ENCODE measurements at regions not wholly inside any gene's neighbourhood (a gene's known extent, or its start where the extent isn't known, plus 50 kb on each side); places are given as distances from the start of the nearest gene placed in this dataset.
"Not testable (repeated sequence)": the region's sequence is repeated elsewhere in the genome, so short reads cannot be mapped to it uniquely, and the experiment has no call there.

GRCh38 chr5:96110300-96110699 lies 148.6 kb upstream of the ELL2 start:
- no peak for DNase-seq (ENCODE audit: low read depth)

- DNase-seq (ENCODE audit: low read depth), result not testable (repeated sequence)
Measured at GRCh38 chr5:96108629-96109028, 147.0 kb upstream of the ELL2 start.

- DNase-seq (ENCODE audit: low read depth), result not testable (repeated sequence)
Measured at GRCh38 chr5:96103829-96104228, 142.2 kb upstream of the ELL2 start.

- DNase-seq (ENCODE audit: low read depth), result no peak
Measured at GRCh38 chr5:96101358-96102089, 139.9 kb upstream of the ELL2 start.

GRCh38 chr5:96097488-96097887 lies 135.8 kb upstream of the ELL2 start:
- not testable (repeated sequence) for DNase-seq (ENCODE audit: low read depth)

- no peak for DNase-seq (ENCODE audit: low read depth)
Measured at GRCh38 chr5:96096724-96097123, 135.1 kb upstream of the ELL2 start.

- DNase-seq (ENCODE audit: low read depth), result peak; percentile 66
Measured at GRCh38 chr5:96094904-96095303, 133.3 kb upstream of the ELL2 start.

- no peak for DNase-seq (ENCODE audit: low read depth)
Measured at GRCh38 chr5:96093890-96094381, 132.3 kb upstream of the ELL2 start.

- DNase-seq (ENCODE audit: low read depth), result peak; percentile 45
Measured at GRCh38 chr5:96093340-96093739, 131.7 kb upstream of the ELL2 start.

- DNase-seq (ENCODE audit: low read depth), result no peak
Measured at GRCh38 chr5:96091874-96092273, 130.2 kb upstream of the ELL2 start.

GRCh38 chr5:96090215-96090614 lies 128.6 kb upstream of the ELL2 start:
- DNase-seq (ENCODE audit: low read depth), result no peak

- DNase-seq (ENCODE audit: low read depth), result no peak
Measured at GRCh38 chr5:96088706-96089498, 127.3 kb upstream of the ELL2 start.

- DNase-seq (ENCODE audit: low read depth), result no peak
Measured at GRCh38 chr5:96087939-96088338, 126.3 kb upstream of the ELL2 start.

GRCh38 chr5:96084874-96085506 lies 123.3 kb upstream of the ELL2 start:
- DNase-seq (ENCODE audit: low read depth), result no peak

GRCh38 chr5:96083361-96083881 lies 121.8 kb upstream of the ELL2 start:
- no peak for DNase-seq (ENCODE audit: low read depth)

GRCh38 chr5:96081276-96081858 lies 119.7 kb upstream of the ELL2 start:
- DNase-seq (ENCODE audit: low read depth), result no peak

GRCh38 chr5:96080557-96080956 lies 118.9 kb upstream of the ELL2 start:
- DNase-seq (ENCODE audit: low read depth), result peak; percentile 78

GRCh38 chr5:96079962-96080361 lies 118.3 kb upstream of the ELL2 start:
- no peak for DNase-seq (ENCODE audit: low read depth)

- DNase-seq (ENCODE audit: low read depth), result peak; percentile 93
Measured at GRCh38 chr5:96079075-96079474, 117.4 kb upstream of the ELL2 start.

GRCh38 chr5:96076451-96076850 lies 114.8 kb upstream of the ELL2 start:
- DNase-seq (ENCODE audit: low read depth), result no peak

GRCh38 chr5:96075579-96076289 lies 114.1 kb upstream of the ELL2 start:
- peak; percentile 75 for DNase-seq (ENCODE audit: low read depth)

Measured in myocyte (in vitro differentiated cells).